MCF 10A (cell line): ENCODE measurements at regions not wholly inside any gene's neighbourhood (a gene's known extent, or its start where the extent isn't known, plus 50 kb on each side); places are given as distances from the start of the nearest gene placed in this dataset.

Experiments used
- BruUV-seq: library from RNA; stranded (reverse); fragments of 400-500 nt; replicated peaks from 2 replicates; lab custom pipeline; 2021; lab: Mats Ljungman, UMichigan
- CTCF ChIA-PET: fragments of 300-600 bp; sonication (Branson Sonifier 250); formaldehyde crosslinking; extraction: SDS; loops from one replicate; lab custom pipeline; 2021; ENCODE audit warnings: antibody characterized with exemption, inconsistent platforms; lab: Yijun Ruan, JAX
- POLR2A ChIA-PET: fragments of 300-600, 350-650 bp; sonication (Branson Sonifier 250); formaldehyde crosslinking; extraction: SDS; loops from one replicate; lab custom pipeline; 2020; ENCODE audit warnings: antibody characterized with exemption, inconsistent platforms; lab: Yijun Ruan, JAX
- DNase-seq: peaks from one replicate; pipeline ENCODE4 v3.0.0-alpha.2; 2018; ENCODE audit not compliant: unreplicated experiment
- H3K27ac Mint-ChIP-seq: one replicate; pipeline ENCODE4 v1.8.0; 2022; ENCODE audit warnings: mild to moderate bottlenecking, low read depth, mixed read lengths; ENCODE audit not compliant: unreplicated experiment
- H3K27me3 Mint-ChIP-seq: one replicate; pipeline ENCODE4 v1.8.0; 2022; ENCODE audit warnings: mixed read lengths; ENCODE audit not compliant: insufficient read depth, unreplicated experiment
- H3K36me3 Mint-ChIP-seq: one replicate; pipeline ENCODE4 v1.8.0; 2022; ENCODE audit warnings: mild to moderate bottlenecking, moderate library complexity, mixed read lengths; ENCODE audit not compliant: insufficient read depth, unreplicated experiment
- H3K4me1 Mint-ChIP-seq: one replicate; pipeline ENCODE4 v1.8.0; 2022; ENCODE audit warnings: mixed read lengths; ENCODE audit not compliant: insufficient read depth, unreplicated experiment
- H3K4me3 Mint-ChIP-seq: one replicate; pipeline ENCODE4 v1.8.0; 2022; ENCODE audit warnings: mild to moderate bottlenecking, moderate library complexity, mixed read lengths; ENCODE audit not compliant: unreplicated experiment
- H3K9me3 Mint-ChIP-seq: one replicate; pipeline ENCODE4 v1.8.0; 2022; ENCODE audit warnings: mixed read lengths; ENCODE audit not compliant: unreplicated experiment
- CTCF ChIP-seq: fragments of 200-600 bp; IDR thresholded peaks from one replicate; pipeline ENCODE4 v1.8.0; 2022; ENCODE audit warnings: antibody characterized with exemption, mild to moderate bottlenecking; ENCODE audit not compliant: unreplicated experiment
- intact Hi-C: fragments of 100-400 bp; cut with micrococcal nuclease; formaldehyde crosslinking; loops from 2 replicates; pipeline ENCODE4 v1.14.1; 2022

DNA sequence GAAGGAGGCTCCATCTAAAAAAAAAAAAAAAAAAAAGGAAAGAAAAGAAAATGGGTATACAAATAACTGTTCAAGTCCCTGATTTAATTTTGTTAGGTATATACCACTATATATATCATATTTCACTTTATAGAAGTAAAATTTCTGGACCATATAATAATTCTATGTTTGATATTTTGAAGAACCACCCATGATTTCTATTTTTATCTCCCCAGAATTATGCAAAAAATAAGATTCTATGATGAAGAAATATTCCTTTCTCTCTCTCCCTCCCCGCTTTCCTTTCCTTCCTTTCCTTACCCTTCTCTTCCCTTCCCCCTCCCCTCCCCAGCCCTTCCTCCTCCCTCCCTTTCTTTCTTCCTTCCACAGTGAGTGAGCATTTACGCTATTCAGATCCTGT, 337.5 kb upstream of the SPANXN4 start:
- BruUV-seq: no TSS peak
- Mint-ChIP-seq H3K4me1 (no peaks in the 10 kb centered on the region), H3K9me3 (no peaks in the 10 kb centered on the region), H3K4me3 (no peak overlapping the region), H3K27ac (no peak overlapping the region), H3K36me3 (no peaks in the 10 kb centered on the region), H3K27me3 (no peaks in the 10 kb centered on the region)
- intact Hi-C loops: no loop called here
- ChIA-PET CTCF (interaction anchor here (0.6 kb wide), 1 partner anchor 112 kb away, joined by 4 read pairs; no protein-coding TSS in a partner anchor), POLR2A (no interaction called here)
- no peak for DNase-seq
- no peak for TF ChIP-seq CTCF

GRCh38 chrX:142686653-142687283, 339.0 kb upstream of the SPANXN4 start:
- Mint-ChIP-seq H3K9me3 (no peaks in the 10 kb centered on the region), H3K27me3 (no peaks in the 10 kb centered on the region), H3K36me3 (no peaks in the 10 kb centered on the region), H3K27ac (no peak overlapping the region), H3K4me1 (no peaks in the 10 kb centered on the region), H3K4me3 (no peak overlapping the region)
- BruUV-seq: no TSS peak
- POLR2A ChIA-PET: interaction anchor here (0.5 to 1.2 kb wide), 2 partner anchors 17 to 349 kb away, joined by 3 read pairs; no protein-coding TSS in a partner anchor
- no peak for DNase-seq
- no peak for TF ChIP-seq CTCF
- intact Hi-C loops: no loop called here
- CTCF ChIA-PET: no interaction called here

DNA sequence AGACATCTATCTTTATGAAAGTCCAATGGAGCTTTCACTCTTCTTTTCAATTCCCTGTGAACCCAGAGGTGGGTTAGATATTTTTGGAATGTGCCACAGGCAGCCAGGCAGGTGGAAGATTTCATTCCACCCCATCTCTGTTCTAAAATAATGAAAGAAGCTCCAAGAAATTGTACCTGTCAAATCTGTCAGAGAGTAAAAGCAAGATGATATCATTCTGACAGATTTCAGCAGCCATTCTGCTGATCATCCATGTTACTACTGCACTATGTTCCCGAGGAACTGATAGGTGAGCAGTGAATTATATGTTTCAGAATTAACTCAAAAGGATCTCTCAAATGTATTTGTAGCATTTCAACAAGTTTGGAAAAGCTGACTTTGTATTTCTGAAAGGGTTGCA, 339.5 kb upstream of the SPANXN4 start:
- ChIA-PET POLR2A (interaction anchor here (1.2 kb wide), 1 partner anchor 16 kb away, joined by 3 read pairs; no protein-coding TSS in a partner anchor), CTCF (no interaction called here)
- intact Hi-C loops: no loop called here
- H3K9me3 Mint-ChIP-seq: no peaks in the 10 kb centered on the region
- H3K4me1 Mint-ChIP-seq: no peaks in the 10 kb centered on the region
- H3K4me3 Mint-ChIP-seq: no peak overlapping the region
- TF ChIP-seq CTCF: no peak
- no peak for DNase-seq
- no peaks in the 10 kb centered on the region for H3K27me3 Mint-ChIP-seq
- H3K36me3 Mint-ChIP-seq: no peaks in the 10 kb centered on the region
- BruUV-seq: no TSS peak
- H3K27ac Mint-ChIP-seq: no peak overlapping the region

DNA sequence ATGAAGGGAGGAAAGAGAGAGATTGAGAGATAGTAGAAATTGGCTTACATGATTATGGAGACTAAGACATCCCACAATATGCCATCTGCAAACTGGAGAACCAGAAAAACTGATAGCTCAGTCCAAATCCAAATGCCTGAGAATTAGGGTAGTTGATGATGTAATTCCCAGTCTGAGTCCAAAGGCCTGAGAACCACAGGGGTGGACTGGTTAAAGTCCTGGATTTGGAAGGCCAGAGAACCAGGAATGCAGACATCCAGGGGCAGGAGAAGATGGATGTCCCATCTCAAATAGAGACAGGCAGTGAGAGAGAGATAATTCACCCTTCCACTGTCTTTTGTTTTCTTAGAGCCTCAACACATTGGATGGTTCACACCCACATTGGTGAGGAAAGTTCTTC, 345.7 kb upstream of the SPANXN4 start:
- Mint-ChIP-seq H3K4me3 (no peak overlapping the region), H3K36me3 (no peaks in the 10 kb centered on the region), H3K27me3 (no peaks in the 10 kb centered on the region), H3K27ac (no peak overlapping the region), H3K9me3 (no peaks in the 10 kb centered on the region), H3K4me1 (no peaks in the 10 kb centered on the region)
- CTCF ChIA-PET: no interaction called here
- TF ChIP-seq CTCF: no peak
- no peak for DNase-seq
- BruUV-seq: no TSS peak
- intact Hi-C loops: no loop called here
- POLR2A ChIA-PET: no interaction called here
